ENCODE measurements at regions not wholly inside any gene's neighbourhood (a gene's known extent, or its start where the extent isn't known, plus 50 kb on each side); places are given as distances from the start of the nearest gene placed in this dataset.
"Not testable (repeated sequence)": the region's sequence is repeated elsewhere in the genome, so short reads cannot be mapped to it uniquely, and the experiment has no call there.

- Histone ChIP-seq H3K36me3 (ENCODE audit: control insufficient read depth in 4 of 4, insufficient read depth in 4 of 4, low read length in 4 of 4) (no peaks in the 10 kb centered on the region), H3K9ac (ENCODE audit: insufficient read depth in 1 of 2, low read length in 2 of 2) (no peak overlapping the region), H3K4me3 (no peak overlapping the region), H3K9me3 (ENCODE audit: control insufficient read depth in 4 of 4, insufficient read depth in 3 of 4, low read length in 3 of 4) (no peaks in the 10 kb centered on the region), H3K27ac (ENCODE audit: low read depth in 1 of 2, low read length in 1 of 2) (no peak overlapping the region), H3K4me1 (ENCODE audit: control insufficient read depth in 5 of 5, insufficient read depth in 5 of 5, low read length in 5 of 5) (peaks cover 0 to 18% (median 0%) of the 10 kb centered on the region in 5 donors), H3K27me3 (ENCODE audit: control insufficient read depth in 3 of 3, insufficient read depth in 3 of 3, low read length in 2 of 3) (no peaks in the 10 kb centered on the region)
- TF ChIP-seq CTCF (IDR thresholded peaks at IDR 0.05; ENCODE audit: control extremely low read depth, extremely low read depth) = no peak
- WGBS, 2 donors = 76 to 83% methylated on average over 3 of the region's 3 CpGs
- DNase-seq (peak; percentile 60 to 89 (median 87)), ATAC-seq (ENCODE audit: insufficient read depth, low FRiP score) (no peak)
These were observed 486.6 kb downstream of the USP25 start for GRCh38 chr21:16216288-16216962.

GRCh38 chr21:16218682-16219343, 489.0 kb downstream of the USP25 start:
- DNase-seq = no peak
- no peak overlapping the region for H3K27ac ChIP-seq (ENCODE audit: low read depth in 1 of 2, low read length in 1 of 2)
- no peak for ATAC-seq (ENCODE audit: insufficient read depth, low FRiP score)

GRCh38 chr21:16224756-16225155, 495.0 kb downstream of the USP25 start:
- ATAC-seq (ENCODE audit: insufficient read depth, low FRiP score) (peak; percentile 19), DNase-seq (peak in 1 of 3 donors; percentile 5)
- H3K36me3 ChIP-seq (ENCODE audit: control insufficient read depth in 4 of 4, insufficient read depth in 4 of 4, low read length in 4 of 4); H3K9me3 ChIP-seq (ENCODE audit: control insufficient read depth in 4 of 4, insufficient read depth in 3 of 4, low read length in 3 of 4); H3K27ac ChIP-seq (ENCODE audit: low read depth in 1 of 2, low read length in 1 of 2); H3K4me1 ChIP-seq (ENCODE audit: control insufficient read depth in 5 of 5, insufficient read depth in 5 of 5, low read length in 5 of 5); H3K27me3 ChIP-seq (ENCODE audit: control insufficient read depth in 3 of 3, insufficient read depth in 3 of 3, low read length in 2 of 3); H3K4me3 ChIP-seq; H3K9ac ChIP-seq (ENCODE audit: insufficient read depth in 1 of 2, low read length in 2 of 2): not testable (repeated sequence)
- WGBS, 2 donors = 63 to 83% methylated on average over 3 of the region's 3 CpGs

More at GRCh38 chr21:16218682-16219343, 489.0 kb downstream of the USP25 start:
- Histone ChIP-seq H3K9me3 (ENCODE audit: control insufficient read depth in 4 of 4, insufficient read depth in 3 of 4, low read length in 3 of 4) (no peaks in the 10 kb centered on the region), H3K4me1 (ENCODE audit: control insufficient read depth in 5 of 5, insufficient read depth in 5 of 5, low read length in 5 of 5) (peaks cover 0 to 18% (median 0%) of the 10 kb centered on the region in 5 donors), H3K27me3 (ENCODE audit: control insufficient read depth in 3 of 3, insufficient read depth in 3 of 3, low read length in 2 of 3) (no peaks in the 10 kb centered on the region), H3K9ac (ENCODE audit: insufficient read depth in 1 of 2, low read length in 2 of 2) (no peak overlapping the region), H3K4me3 (no peak overlapping the region), H3K36me3 (ENCODE audit: control insufficient read depth in 4 of 4, insufficient read depth in 4 of 4, low read length in 4 of 4) (no peaks in the 10 kb centered on the region)
- WGBS, 2 donors = 93 to 95% methylated on average over 4 of the region's 4 CpGs
- TF ChIP-seq CTCF (IDR thresholded peaks at IDR 0.05; ENCODE audit: control extremely low read depth, extremely low read depth) = no peak

- Histone ChIP-seq H3K27me3 (ENCODE audit: control insufficient read depth in 3 of 3, insufficient read depth in 3 of 3, low read length in 2 of 3) (no peaks in the 10 kb centered on the region), H3K9ac (ENCODE audit: insufficient read depth in 1 of 2, low read length in 2 of 2) (no peak overlapping the region), H3K4me1 (ENCODE audit: control insufficient read depth in 5 of 5, insufficient read depth in 5 of 5, low read length in 5 of 5) (peaks cover 0 to 3% (median 0%) of the 10 kb centered on the region in 5 donors), H3K36me3 (ENCODE audit: control insufficient read depth in 4 of 4, insufficient read depth in 4 of 4, low read length in 4 of 4) (no peaks in the 10 kb centered on the region), H3K9me3 (ENCODE audit: control insufficient read depth in 4 of 4, insufficient read depth in 3 of 4, low read length in 3 of 4) (peaks cover 0 to 2% (median 0%) of the 10 kb centered on the region in 4 donors), H3K27ac (ENCODE audit: low read depth in 1 of 2, low read length in 1 of 2) (no peak overlapping the region), H3K4me3 (no peak overlapping the region)
- ATAC-seq (ENCODE audit: insufficient read depth, low FRiP score) (no peak), DNase-seq (no peak)
- TF ChIP-seq CTCF (IDR thresholded peaks at IDR 0.05; ENCODE audit: control extremely low read depth, extremely low read depth) = no peak
- 89 to 91% methylated on average over 11 of the region's 11 CpGs for WGBS, 2 donors
These were observed 510.0 kb downstream of the USP25 start for GRCh38 chr21:16239659-16240265.

All from lung (tissue), 11 donors.